NB4 (cell line): ENCODE measurements at regions not wholly inside any gene's neighbourhood (a gene's known extent, or its start where the extent isn't known, plus 50 kb on each side); places are given as distances from the start of the nearest gene placed in this dataset.

Experiments
- CTCF ChIP-seq: IDR thresholded peaks from one replicate; pipeline ENCODE4 v1.5.1; 2012; ENCODE audit warnings: low read depth, low read length
- MAX ChIP-seq: IDR thresholded peaks from 2 replicates; pipeline ENCODE4 v1.6.1; 2011; ENCODE audit warnings: low read depth, low read length
- MYC ChIP-seq: IDR thresholded peaks from 2 replicates; pipeline ENCODE4 v1.6.1; 2011; ENCODE audit warnings: low read depth, low read length
- POLR2A ChIP-seq: IDR thresholded peaks from 2 replicates; pipeline ENCODE4 v1.6.1; 2011; ENCODE audit warnings: mild to moderate bottlenecking; ENCODE audit not compliant: insufficient read length; ENCODE audit errors: extremely low read depth

GRCh38 chr16:13628156-13628555 is 291.8 kb upstream of the ERCC4 start:
- TF ChIP-seq CTCF: no peak
- TF ChIP-seq POLR2A: no peak
- no peak for TF ChIP-seq MYC
- no peak for TF ChIP-seq MAX
